ENCODE measurements at regions not wholly inside any gene's neighbourhood (a gene's known extent, or its start where the extent isn't known, plus 50 kb on each side); places are given as distances from the start of the nearest gene placed in this dataset.
"Not testable (repeated sequence)": the region's sequence is repeated elsewhere in the genome, so short reads cannot be mapped to it uniquely, and the experiment has no call there.

- no peak for DNase-seq (ENCODE audit: low spot score)
Measured at GRCh38 chr13:73336773-73337172, 278.0 kb downstream of the KLF5 start.

DNA sequence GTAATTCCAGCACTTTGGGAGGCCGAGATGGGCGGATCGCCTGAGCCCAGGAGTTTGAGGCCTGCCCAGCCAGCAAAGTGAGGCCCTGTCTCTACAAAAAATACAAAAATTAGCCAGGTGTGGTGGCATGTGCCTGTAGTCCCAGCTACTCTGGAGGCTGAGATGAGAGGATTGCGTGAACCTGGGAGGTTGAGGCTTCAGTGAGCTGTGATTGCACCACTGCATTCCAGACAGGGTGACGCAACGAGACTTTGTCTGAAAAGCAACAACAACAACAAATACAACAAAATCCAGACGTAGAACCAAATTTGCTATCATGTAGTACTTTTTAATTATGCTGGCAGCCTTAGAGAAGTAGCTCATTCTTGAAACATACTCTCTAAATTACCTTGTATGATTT lies 277.1 kb downstream of the KLF5 start:
- no peak for DNase-seq (ENCODE audit: low spot score)

- DNase-seq (ENCODE audit: low spot score) = no peak
Measured at GRCh38 chr13:73335210-73335609, 276.4 kb downstream of the KLF5 start.

GRCh38 chr13:73334445-73334844 lies 275.6 kb downstream of the KLF5 start:
- DNase-seq (ENCODE audit: low spot score) = no peak

- no peak for DNase-seq (ENCODE audit: low spot score)
Measured at GRCh38 chr13:73331556-73331955, 272.8 kb downstream of the KLF5 start.

DNA sequence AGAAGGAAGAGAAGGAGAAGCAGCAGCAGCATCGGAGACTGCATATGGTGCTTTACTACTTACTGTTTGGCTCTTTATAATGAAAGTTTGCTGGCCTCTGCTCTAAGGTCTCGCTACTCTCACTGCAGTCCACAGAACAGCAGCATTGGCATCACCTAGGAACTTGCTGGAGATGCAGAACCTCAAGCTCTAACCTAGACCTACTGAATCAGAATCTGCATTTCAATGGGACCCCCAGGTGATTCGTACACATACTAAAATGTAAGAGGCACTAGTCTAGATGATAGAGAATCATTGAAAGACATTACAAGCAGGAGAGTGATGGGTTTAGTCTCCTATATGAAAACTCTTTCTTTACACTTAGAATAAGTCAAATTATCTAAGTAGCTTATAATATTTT lies 270.6 kb downstream of the KLF5 start:
- no peak for DNase-seq (ENCODE audit: low spot score)

GRCh38 chr13:73327579-73327978 lies 268.8 kb downstream of the KLF5 start:
- no peak for DNase-seq (ENCODE audit: low spot score)

- DNase-seq (ENCODE audit: low spot score) = no peak
Measured at GRCh38 chr13:73325723-73326558, 267.1 kb downstream of the KLF5 start.

GRCh38 chr13:73324842-73325722 lies 266.3 kb downstream of the KLF5 start:
- no peak for DNase-seq (ENCODE audit: low spot score)

- DNase-seq (ENCODE audit: low spot score) = no peak
Measured at GRCh38 chr13:73323615-73324014, 264.8 kb downstream of the KLF5 start.

DNA sequence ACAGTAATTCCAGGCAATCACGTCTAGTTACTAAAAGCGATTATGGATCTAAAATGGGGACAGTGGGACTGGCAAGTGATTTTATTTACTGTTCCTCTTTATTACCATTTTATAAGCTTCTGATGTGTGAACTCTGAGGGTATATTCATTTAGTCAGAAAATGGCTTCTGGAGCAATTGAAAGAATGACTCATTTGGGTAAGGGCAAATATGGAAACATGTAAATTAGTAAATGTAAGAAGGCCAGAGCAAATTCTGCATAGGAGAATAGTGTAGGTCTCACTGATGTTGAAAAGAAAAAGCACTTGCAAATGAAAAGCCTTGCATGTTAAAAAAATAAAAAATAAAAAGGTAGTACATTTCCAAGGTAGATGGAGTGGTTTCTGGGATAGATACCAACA lies 262.2 kb downstream of the KLF5 start:
- DNase-seq (ENCODE audit: low spot score) = no peak

GRCh38 chr13:73317140-73317539 lies 258.3 kb downstream of the KLF5 start:
- DNase-seq (ENCODE audit: low spot score) = no peak

- no peak for DNase-seq (ENCODE audit: low spot score)
Measured at GRCh38 chr13:73310366-73310765, 251.6 kb downstream of the KLF5 start.

DNA sequence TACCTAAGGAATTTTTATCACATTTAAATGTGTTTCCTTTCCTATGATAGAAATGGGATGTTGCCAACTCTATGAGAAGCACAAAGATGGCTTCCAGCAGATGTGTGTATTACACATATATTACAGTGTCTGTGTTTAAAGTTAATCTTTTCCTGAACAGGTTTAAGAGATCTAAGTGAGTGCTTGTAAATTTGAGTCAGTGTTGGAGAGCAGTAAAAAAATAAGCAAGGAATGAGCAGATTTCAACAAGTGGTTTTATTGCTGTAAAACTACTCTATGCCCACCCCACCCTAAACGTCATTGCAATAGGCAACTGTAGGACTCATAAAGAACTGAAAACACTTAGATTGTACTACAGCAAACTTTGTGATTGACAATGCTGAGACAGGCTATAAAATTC lies 248.7 kb downstream of the KLF5 start:
- no peak for DNase-seq (ENCODE audit: low spot score)

DNA sequence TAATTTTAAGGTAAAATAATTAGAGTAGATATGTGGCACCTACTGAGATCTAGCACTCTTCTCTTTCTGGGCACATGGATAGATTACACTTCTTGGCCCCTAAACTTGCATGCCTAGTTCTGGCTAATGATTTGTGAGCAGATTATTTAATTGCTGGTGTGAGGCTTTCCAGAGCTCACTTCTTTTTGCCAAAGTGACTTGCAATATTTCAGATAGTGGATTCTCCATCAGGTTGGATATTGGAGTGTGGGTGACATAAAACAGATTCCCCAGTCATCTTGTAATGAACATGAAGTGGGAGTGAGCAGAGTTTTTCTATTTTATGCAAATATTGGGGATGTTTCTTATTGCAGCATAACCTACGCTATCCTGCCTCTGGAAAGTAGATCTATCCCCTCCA lies 247.9 kb downstream of the KLF5 start:
- no peak for DNase-seq (ENCODE audit: low spot score)

DNA sequence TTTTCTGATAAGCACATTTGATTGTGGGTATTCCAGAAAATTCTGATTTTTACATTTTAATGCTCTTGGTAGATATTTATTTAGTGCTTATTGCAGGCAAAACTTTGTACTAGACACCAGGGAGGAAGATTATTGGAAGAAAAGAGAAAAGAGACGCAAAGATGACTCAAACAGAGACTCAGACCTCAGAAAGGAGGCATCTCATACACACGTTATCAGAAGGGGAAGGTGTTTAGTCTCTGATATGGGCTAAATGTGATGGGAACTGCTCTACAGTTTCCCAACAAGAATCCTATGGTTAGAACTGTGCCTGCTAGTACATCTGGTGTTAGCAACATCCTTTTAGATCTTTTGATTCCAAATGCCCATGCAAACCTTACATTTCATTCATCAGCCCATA lies 245.6 kb downstream of the KLF5 start:
- DNase-seq (ENCODE audit: low spot score) = no peak

DNA sequence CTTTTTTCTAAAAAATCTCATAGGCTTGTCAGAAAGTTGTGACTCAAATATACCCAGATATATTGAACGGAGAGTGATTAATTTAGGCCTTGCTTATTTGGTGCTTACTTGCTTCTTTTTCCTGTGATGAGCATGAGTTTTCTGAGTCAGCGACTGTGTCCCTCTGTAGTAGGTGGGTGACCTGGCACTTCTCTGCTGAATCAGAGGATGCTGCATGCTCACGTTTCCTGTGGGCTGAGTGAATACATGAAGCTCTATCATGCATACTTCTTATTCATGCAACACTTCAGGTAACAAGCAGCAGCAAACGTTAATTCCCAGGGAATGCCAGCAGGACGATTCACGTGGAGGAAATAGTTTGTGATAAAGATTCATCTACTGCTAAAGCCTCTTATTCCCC lies 245.0 kb downstream of the KLF5 start:
- DNase-seq (ENCODE audit: low spot score) = no peak

GRCh38 chr13:73301622-73302021 lies 242.8 kb downstream of the KLF5 start:
- not testable (repeated sequence) for DNase-seq (ENCODE audit: low spot score)

- no peak for DNase-seq (ENCODE audit: low spot score)
Measured at GRCh38 chr13:73300718-73301425, 242.1 kb downstream of the KLF5 start.

GRCh38 chr13:73299787-73300186 lies 241.0 kb downstream of the KLF5 start:
- no peak for DNase-seq (ENCODE audit: low spot score)

DNA sequence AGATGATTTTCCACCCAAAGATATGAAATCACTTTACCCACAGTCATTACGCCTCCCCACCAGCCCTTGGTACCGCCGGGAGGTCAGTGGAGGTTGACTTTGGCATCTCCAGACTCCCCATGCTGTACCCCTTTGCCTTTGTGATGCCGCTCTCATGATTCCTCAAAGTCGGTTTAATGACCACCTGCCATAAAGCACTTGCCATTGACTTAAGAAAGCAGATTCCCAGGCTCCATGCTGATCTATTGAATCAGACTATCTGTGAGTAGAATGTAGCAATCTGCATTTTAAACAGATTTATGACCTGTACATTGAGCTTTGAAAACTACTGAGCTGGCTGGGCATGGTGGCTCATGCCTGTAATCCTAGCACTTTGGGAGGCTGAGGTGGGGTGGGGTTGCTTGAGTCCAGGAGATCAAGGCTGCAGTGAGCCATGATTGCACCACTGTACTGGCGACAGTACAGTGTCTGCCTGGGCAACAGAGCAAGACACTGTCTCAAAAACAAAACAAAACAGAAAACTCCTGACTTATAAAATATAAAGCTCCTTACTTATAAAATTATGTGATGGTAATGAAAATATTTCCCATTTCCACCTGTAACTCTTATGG lies 235.2 kb downstream of the KLF5 start:
- DNase-seq (ENCODE audit: low spot score) = no peak

- no peak for DNase-seq (ENCODE audit: low spot score)
Measured at GRCh38 chr13:73292127-73292526, 233.3 kb downstream of the KLF5 start.

Measured in putamen (tissue), 1 donor.